ENCODE measurements at regions not wholly inside any gene's neighbourhood (a gene's known extent, or its start where the extent isn't known, plus 50 kb on each side); places are given as distances from the start of the nearest gene placed in this dataset.
A peak's percentile ranks its signal among the peaks of the same experiment; 100 is the strongest.

DNA sequence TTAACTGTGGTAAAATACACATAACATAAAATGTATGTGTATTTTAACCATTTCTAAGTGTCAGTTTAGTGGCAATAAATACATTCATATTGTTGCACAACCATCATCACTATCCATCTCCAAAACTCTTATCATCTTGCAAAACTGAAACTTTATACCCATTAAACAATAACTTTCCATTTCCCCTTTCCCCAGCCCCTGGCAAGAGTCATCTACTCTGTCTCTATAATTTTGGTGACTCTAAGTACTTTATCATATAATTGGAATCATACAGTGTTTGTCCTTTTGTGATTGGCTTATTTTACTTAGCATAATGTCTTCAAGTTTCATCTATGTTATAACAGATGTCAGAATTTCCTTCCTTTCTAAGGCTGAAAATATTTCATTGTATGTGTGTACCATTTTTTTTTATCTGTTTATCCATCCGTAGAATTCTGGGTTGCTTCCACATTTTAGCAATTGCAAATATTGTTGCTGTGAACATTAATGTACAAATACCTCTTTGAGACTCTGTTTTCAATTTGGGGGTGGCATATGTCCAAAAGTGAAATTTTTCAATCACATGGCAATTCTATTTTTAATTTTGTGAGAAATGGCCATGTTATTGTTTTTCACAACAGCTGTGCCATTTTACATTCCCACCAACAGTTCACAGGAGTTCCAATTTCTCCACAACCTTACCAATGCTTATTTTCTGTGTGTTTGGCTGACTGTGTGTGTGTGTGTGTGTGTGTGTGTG, 153.9 kb upstream of the GORAB start:
- Histone ChIP-seq H3K27ac (ENCODE audit: low read length) (no peak overlapping the region), H3K4me3 (ENCODE audit: low read length) (no peak overlapping the region), H3K27me3 (ENCODE audit: control insufficient read depth, insufficient read depth) (no peaks in the 10 kb centered on the region), H3K4me1 (ENCODE audit: control insufficient read depth, insufficient read depth, low read length) (no peaks in the 10 kb centered on the region), H3K9me3 (ENCODE audit: control insufficient read depth, low read length) (no peaks in the 10 kb centered on the region)
- DNase-seq: no peak
- 29% methylated on average over 1 of the region's 1 CpG for WGBS
- intact Hi-C loops (cut with DNase I): no loop called here
- ATAC-seq: no peak

DNA sequence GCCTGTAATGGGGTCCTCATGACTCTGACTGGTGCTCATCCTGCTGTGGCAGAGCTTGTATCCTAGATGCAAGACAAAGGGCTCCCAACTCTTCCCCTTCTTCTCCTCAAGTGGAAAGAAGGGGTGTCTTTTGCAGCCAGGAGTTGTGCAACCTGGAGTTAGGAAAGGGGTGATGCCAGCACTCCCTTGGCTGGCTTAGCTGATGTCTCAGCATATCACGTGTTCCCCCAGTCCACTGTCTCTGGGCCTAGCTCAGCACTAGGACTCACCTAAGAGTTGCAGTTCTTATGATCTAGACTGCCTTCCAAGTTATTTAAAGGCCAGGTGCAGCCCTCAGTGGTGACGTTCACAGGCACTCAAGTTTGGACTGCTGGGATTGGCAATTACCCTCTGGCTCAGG, 146.2 kb upstream of the GORAB start:
- ATAC-seq: no peak
- H3K27me3 ChIP-seq (ENCODE audit: control insufficient read depth, insufficient read depth): no peaks in the 10 kb centered on the region
- 81% methylated on average over 2 of the region's 2 CpGs for WGBS
- intact Hi-C loops (cut with DNase I): no loop called here
- no peak for DNase-seq
- no peaks in the 10 kb centered on the region for H3K4me1 ChIP-seq (ENCODE audit: control insufficient read depth, insufficient read depth, low read length)
- H3K9me3 ChIP-seq (ENCODE audit: control insufficient read depth, low read length): no peaks in the 10 kb centered on the region
- no peak overlapping the region for H3K4me3 ChIP-seq (ENCODE audit: low read length)
- no peak overlapping the region for H3K27ac ChIP-seq (ENCODE audit: low read length)

DNA sequence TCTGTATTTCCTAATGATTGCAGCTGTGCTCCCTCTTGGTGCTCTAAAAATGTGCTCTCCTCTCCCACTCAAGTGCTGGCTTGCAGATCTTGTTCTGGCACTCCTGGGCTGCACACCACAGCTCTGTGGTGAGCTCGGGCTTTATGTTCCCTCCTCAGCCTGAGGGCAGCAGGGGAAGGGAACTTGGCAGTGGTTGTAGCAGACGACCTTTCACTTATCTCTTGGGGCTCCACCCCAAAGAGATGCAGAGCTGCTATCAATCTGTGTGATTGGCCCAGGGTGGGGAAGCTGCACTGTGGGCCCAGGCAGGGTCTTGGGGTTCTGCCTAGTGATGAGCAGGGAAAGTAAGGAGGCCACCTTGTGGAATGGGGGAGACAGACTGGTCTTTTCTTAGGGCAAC, 143.5 kb upstream of the GORAB start:
- no peaks in the 10 kb centered on the region for H3K9me3 ChIP-seq (ENCODE audit: control insufficient read depth, low read length)
- H3K27ac ChIP-seq (ENCODE audit: low read length): no peak overlapping the region
- DNase-seq (no peak), ATAC-seq (peak in 1 of 2 donors; percentile 19)
- H3K4me3 ChIP-seq (ENCODE audit: low read length): no peak overlapping the region
- H3K27me3 ChIP-seq (ENCODE audit: control insufficient read depth, insufficient read depth): no peaks in the 10 kb centered on the region
- intact Hi-C loops (cut with DNase I): no loop called here
- 21% methylated on average over 2 of the region's 2 CpGs for WGBS
- H3K4me1 ChIP-seq (ENCODE audit: control insufficient read depth, insufficient read depth, low read length): no peaks in the 10 kb centered on the region

DNA sequence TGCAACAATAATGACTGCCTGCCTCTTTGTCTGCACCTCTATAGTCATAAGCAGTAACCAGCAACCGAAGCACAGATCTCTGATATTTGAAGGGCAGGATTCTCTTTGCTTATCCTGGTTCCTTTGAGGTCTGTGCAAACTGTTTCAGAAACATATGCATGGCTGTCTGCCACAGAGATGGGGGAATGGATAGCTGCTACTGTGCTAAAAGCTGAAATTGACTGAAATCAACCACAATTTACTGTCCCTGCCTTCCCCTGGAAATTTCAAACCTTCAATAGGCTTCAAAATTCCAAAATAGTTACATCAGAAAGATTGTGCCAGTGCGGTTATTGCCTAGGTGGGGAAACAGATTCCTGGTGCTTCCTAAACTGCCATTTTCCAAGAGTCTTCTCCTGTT, 136.8 kb upstream of the GORAB start:
- WGBS: 87% methylated on average over 2 of the region's 2 CpGs
- no peak for DNase-seq
- Histone ChIP-seq H3K27me3 (ENCODE audit: control insufficient read depth, insufficient read depth) (no peaks in the 10 kb centered on the region), H3K4me1 (ENCODE audit: control insufficient read depth, insufficient read depth, low read length) (no peaks in the 10 kb centered on the region), H3K27ac (ENCODE audit: low read length) (no peak overlapping the region), H3K4me3 (ENCODE audit: low read length) (no peak overlapping the region), H3K9me3 (ENCODE audit: control insufficient read depth, low read length) (no peaks in the 10 kb centered on the region)
- no peak for ATAC-seq
- intact Hi-C loops (cut with DNase I): no loop called here

DNA sequence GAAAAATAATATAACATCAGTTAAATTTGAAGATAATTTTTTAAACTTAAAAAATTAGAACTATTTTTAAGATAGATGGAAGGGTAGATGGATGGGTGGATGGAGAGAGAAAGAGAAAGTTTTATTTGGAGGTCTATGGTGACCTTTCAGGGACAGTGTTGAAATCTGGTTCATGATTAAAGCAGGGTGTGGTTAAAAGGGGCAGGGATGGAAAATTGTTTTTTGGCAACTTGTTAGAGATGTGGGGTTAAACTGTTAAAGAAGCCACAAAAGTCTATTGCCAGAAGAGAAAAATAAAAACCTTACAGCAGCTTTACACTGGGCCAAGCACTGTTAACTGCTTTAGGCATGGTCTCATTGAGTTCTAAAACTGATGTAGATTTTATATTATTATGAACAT, 134.9 kb upstream of the GORAB start:
- Histone ChIP-seq H3K27ac (ENCODE audit: low read length) (no peak overlapping the region), H3K27me3 (ENCODE audit: control insufficient read depth, insufficient read depth) (no peaks in the 10 kb centered on the region), H3K4me1 (ENCODE audit: control insufficient read depth, insufficient read depth, low read length) (no peaks in the 10 kb centered on the region), H3K4me3 (ENCODE audit: low read length) (no peak overlapping the region), H3K9me3 (ENCODE audit: control insufficient read depth, low read length) (no peaks in the 10 kb centered on the region)
- intact Hi-C loops (cut with DNase I): no loop called here
- ATAC-seq: peak in 1 of 2 donors; percentile 40
- DNase-seq: no peak

DNA sequence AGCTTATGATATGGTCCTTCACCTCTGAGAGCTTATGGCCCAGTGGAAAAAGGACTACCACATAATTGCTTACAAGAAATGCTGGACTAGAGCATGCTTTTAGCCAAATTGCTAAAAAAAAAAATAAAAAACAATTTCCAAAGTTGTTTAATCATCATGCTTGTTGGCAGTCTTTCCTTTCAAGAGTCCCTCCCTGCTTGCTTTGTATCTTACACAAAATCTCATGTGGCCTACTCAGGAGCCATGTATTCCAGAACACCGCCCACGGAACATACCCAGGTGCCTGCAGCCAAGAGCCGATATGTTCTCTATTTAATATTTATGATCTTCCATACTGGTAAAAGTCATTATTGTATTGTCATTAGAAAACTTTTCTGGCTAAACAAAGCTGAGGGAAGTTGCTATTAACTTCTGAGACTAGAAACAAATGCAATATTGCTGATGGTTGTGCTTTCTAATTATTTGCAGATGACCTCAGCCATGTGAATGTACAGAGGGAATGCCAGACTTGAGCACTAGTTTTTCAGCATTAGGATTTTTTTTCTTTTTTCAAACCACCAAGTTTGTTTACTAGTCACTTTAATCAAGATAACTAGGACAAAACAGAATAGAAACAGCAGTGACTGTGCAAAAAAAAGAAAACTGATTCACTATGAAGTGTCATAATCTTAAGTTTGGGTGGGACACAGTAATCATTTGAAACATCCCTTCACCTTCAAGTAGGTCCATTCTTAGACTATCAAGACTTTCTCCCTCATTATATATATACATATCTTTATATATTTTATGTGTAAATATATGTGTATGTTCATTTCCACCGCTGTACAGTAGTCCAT, 129.3 kb upstream of the GORAB start:
- WGBS: 51% methylated on average over 4 of the region's 4 CpGs
- H3K27me3 ChIP-seq (ENCODE audit: control insufficient read depth, insufficient read depth): no peaks in the 10 kb centered on the region
- DNase-seq: no peak
- H3K4me1 ChIP-seq (ENCODE audit: control insufficient read depth, insufficient read depth, low read length): no peaks in the 10 kb centered on the region
- intact Hi-C loops (cut with DNase I): loop anchor here in 1 of 4 donors (10.0 kb wide), 1 partner anchor 188 kb away; no protein-coding TSS in a partner anchor
- peak in 1 of 2 donors; percentile 43 for ATAC-seq
- no peak overlapping the region for H3K27ac ChIP-seq (ENCODE audit: low read length)
- no peak overlapping the region for H3K4me3 ChIP-seq (ENCODE audit: low read length)
- no peaks in the 10 kb centered on the region for H3K9me3 ChIP-seq (ENCODE audit: control insufficient read depth, low read length)

DNA sequence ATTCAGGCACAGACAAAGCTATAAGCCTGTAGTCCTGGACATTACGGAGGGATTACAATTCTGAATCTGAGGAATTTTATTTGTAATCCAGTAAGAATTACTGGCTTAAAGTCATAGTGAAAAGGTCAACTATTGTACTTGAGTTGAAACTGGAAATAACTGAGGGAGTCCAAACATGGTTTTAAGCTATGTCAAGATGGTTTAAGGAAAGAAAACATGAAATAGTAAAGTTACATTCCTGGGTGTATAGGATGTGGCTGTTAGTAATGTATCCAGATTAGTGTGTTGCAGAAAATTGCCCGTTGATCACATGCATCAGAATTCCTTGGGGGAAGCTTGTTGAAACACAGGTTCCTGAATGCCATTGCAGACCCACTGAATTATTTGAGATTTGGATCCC, 124.8 kb upstream of the GORAB start:
- WGBS: 66% methylated on average over 2 of the region's 2 CpGs
- no peaks in the 10 kb centered on the region for H3K27me3 ChIP-seq (ENCODE audit: control insufficient read depth, insufficient read depth)
- H3K4me1 ChIP-seq (ENCODE audit: control insufficient read depth, insufficient read depth, low read length): no peaks in the 10 kb centered on the region
- no peak overlapping the region for H3K27ac ChIP-seq (ENCODE audit: low read length)
- ATAC-seq (no peak), DNase-seq (no peak)
- H3K9me3 ChIP-seq (ENCODE audit: control insufficient read depth, low read length): no peaks in the 10 kb centered on the region
- intact Hi-C loops (cut with DNase I): loop anchor here in 1 of 4 donors (10.0 kb wide), 1 partner anchor 192 kb away; no protein-coding TSS in a partner anchor
- H3K4me3 ChIP-seq (ENCODE audit: low read length): no peak overlapping the region

DNA sequence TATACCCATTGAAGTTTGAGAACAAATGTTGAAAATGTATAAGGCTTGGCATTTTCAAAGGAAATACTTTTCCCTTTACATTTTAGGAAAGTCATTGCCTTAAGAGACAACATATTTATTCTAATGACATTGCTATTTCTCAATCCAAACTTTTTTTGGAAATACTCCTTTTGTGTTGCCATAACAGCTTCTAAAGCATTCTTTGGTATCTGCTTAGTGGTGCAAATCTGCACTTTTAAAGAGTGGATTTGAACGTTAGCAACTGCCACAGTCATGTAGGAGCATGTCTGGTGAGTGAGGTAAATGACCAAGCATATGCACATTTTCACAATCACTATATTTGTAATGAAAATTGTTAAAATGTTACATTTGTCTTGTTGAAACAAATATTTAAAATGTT, 124.4 kb upstream of the GORAB start:
- Histone ChIP-seq H3K4me3 (ENCODE audit: low read length) (no peak overlapping the region), H3K27me3 (ENCODE audit: control insufficient read depth, insufficient read depth) (no peaks in the 10 kb centered on the region), H3K9me3 (ENCODE audit: control insufficient read depth, low read length) (no peaks in the 10 kb centered on the region), H3K4me1 (ENCODE audit: control insufficient read depth, insufficient read depth, low read length) (no peaks in the 10 kb centered on the region), H3K27ac (ENCODE audit: low read length) (no peak overlapping the region)
- ATAC-seq: no peak
- no peak for DNase-seq
- intact Hi-C loops (cut with DNase I): loop anchor here in 1 of 4 donors (10.0 kb wide), 1 partner anchor 193 kb away; no protein-coding TSS in a partner anchor
- WGBS: 75% methylated on average over 1 of the region's 1 CpG

DNA sequence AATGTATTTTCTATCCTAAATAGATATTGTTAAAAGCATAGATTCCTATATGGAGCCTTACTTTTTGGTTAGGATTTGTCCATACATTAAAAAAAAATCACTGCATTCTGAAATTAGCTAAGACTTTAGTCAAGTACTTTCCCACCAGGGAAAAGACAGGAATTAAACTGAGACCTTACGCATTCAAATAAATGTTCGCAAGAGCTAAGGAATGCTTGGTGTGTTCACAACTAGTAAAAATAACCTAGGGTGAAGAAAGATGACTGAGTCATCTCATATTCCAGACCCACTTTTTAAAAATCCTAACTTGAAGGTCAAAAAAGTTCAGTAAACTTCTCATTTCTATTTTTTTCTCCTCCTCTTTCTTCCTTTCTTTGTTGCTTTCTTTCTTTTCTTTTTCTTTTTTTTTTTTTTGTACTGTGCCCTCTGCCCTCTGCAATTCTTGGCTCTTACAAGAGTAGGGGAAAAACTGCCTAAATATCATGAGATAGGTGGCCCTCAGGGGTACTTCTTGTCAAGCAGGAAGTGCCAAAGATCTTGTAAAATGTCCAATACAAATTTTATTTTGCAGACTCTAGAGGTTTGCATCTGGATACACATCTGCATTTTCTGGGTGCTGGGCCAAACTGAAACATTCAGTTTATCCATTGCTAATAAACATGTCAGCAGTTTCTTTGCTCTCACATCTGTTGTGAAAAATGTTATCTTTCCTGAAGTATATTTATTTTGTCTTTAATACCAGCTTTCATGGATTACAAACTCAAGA, 121.4 kb upstream of the GORAB start:
- DNase-seq: no peak
- no peaks in the 10 kb centered on the region for H3K27me3 ChIP-seq (ENCODE audit: control insufficient read depth, insufficient read depth)
- intact Hi-C loops (cut with DNase I): no loop called here
- 52% methylated on average over 2 of the region's 2 CpGs for WGBS
- peak; percentile 68 to 78 for ATAC-seq
- no peak overlapping the region for H3K4me3 ChIP-seq (ENCODE audit: low read length)
- H3K9me3 ChIP-seq (ENCODE audit: control insufficient read depth, low read length): no peaks in the 10 kb centered on the region
- peaks cover 2% of the 10 kb centered on the region for H3K4me1 ChIP-seq (ENCODE audit: control insufficient read depth, insufficient read depth, low read length)
- no peak overlapping the region for H3K27ac ChIP-seq (ENCODE audit: low read length)

DNA sequence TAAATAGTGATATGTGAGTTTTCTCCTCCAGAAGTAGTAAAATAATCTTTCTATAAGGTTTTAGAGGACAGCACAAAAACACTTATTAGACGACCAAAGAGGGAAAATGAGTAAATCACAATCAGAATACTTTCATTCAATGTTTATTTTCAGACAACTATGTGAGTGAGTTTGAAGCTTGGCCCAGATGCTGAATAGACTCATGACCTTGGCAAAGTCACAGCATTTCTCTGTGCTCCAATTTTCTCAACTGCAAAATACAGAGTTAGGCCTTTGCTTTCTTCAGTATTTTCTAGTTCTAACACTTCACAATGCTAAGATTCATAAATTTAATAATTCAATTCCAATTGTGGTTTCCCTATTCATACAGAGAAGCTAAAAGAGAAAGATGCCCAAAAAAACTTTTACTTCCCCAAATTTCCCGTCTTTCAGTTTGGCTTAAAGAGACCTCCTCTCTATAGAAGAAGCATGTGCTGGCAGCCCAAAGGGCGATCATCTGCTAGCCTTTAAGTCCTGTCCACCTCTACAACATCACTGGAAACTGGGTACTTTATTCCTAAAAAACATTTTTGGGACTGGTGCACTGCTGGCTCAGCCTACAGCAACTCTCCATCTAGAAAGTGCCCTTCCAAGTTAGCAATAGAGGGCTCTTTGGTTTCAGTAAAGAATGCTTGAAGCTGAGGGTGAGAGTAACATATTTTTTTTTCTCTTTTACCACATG, 116.8 kb upstream of the GORAB start:
- Histone ChIP-seq H3K27me3 (ENCODE audit: control insufficient read depth, insufficient read depth) (no peaks in the 10 kb centered on the region), H3K27ac (ENCODE audit: low read length) (peak overlapping the region; percentile 72), H3K9me3 (ENCODE audit: control insufficient read depth, low read length) (no peaks in the 10 kb centered on the region), H3K4me3 (ENCODE audit: low read length) (no peak overlapping the region), H3K4me1 (ENCODE audit: control insufficient read depth, insufficient read depth, low read length) (peaks cover 2% of the 10 kb centered on the region)
- WGBS: 38% methylated on average over 3 of the region's 3 CpGs
- DNase-seq: peak in 1 of 3 donors; percentile 34
- peak in 1 of 2 donors; percentile 75 for ATAC-seq
- intact Hi-C loops (cut with DNase I): no loop called here
